Gastroesophageal sphincter (tissue), 3 donors: ENCODE measurements at regions not wholly inside any gene's neighbourhood (a gene's known extent, or its start where the extent isn't known, plus 50 kb on each side); places are given as distances from the start of the nearest gene placed in this dataset.

Experiments used
- CTCF ChIP-seq, 4 experiments: fragments of 200-600 bp in 2 of 4; fragments of 450-650 bp in 2 of 4; sonication (generic) in 1 of 4; IDR thresholded peaks; one replicate each; pipeline ENCODE4 v1.5.1; 2017 to 2019; ENCODE audit warnings: antibody characterized with exemption in 4 of 4, mild to moderate bottlenecking in 2 of 4, moderate library complexity in 2 of 4
- EP300 ChIP-seq: sonication (generic); formaldehyde crosslinking; IDR thresholded peaks from one replicate; pipeline ENCODE4 v1.6.1; 2017; ENCODE audit warnings: antibody characterized with exemption, mild to moderate bottlenecking
- POLR2A ChIP-seq, 2 donors: fragments of 450-650 bp; IDR thresholded peaks; one replicate each; pipeline ENCODE4 v1.6.1; 2017; ENCODE audit warnings: antibody characterized with exemption in 2 of 2, mild to moderate bottlenecking in 2 of 2, moderate library complexity in 1 of 2
- POLR2AphosphoS5 ChIP-seq: sonication (generic); formaldehyde crosslinking; IDR thresholded peaks from one replicate; pipeline ENCODE4 v1.6.1; 2017; ENCODE audit warnings: antibody characterized with exemption

- TF ChIP-seq POLR2A (IDR thresholded peaks at IDR 0.05) (no peak), EP300 (no peak), CTCF (IDR thresholded peaks at IDR 0.05) (no peak), POLR2AphosphoS5 (no peak)
These were observed 1042.3 kb downstream of the BRINP3 start for GRCh38 chr1:189435398-189435797.
